Suppressor macrophage treated with lipopolysaccharide for 4 hours (primary cell): ENCODE measurements at regions not wholly inside any gene's neighbourhood (a gene's known extent, or its start where the extent isn't known, plus 50 kb on each side); places are given as distances from the start of the nearest gene placed in this dataset.
"Not testable (repeated sequence)": the region's sequence is repeated elsewhere in the genome, so short reads cannot be mapped to it uniquely, and the experiment has no call there.

Source experiments
- DNase-seq: peaks from one replicate; pipeline ENCODE4 v3.0.0-alpha.2; 2020

DNA sequence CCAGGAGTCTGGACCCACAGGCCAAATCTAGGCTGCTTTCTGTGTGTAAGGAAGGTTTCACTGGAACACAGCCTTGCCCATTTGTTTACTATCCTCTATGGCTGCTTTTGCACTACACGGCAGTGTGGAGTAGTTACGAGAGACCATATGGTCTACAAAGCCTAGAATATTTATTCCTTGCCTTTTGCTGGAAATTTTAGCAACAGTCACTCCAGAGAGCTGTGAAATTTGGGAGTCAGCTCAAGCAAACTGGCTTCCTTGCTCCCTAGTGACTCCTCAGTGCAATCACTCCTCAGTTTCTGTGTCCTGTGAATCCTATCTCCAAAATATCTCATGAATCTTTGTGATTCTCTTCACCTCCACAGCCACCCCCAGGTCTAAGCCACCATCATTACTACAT is 99.0 kb upstream of the CPEB2 start:
- DNase-seq: no peak

DNA sequence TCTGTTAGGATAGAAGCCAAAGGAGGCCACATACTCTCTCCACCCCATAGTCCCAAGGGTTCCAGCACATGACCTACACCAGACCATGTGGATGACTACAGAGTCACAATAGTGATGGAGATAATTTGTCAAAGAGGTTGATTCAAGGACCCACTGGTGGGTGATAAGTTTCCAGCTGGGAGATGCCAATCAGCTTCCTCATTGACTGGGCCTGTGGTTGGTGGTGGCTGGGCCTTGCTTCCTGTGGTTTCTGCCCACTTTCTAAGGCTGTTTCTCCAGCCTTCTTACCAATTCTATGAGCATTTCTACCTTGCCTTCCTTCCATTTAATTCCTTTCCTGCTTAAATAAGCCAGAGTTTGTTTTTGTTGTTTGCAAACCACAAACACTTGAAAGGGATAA is 95.5 kb upstream of the CPEB2 start:
- DNase-seq: no peak

DNA sequence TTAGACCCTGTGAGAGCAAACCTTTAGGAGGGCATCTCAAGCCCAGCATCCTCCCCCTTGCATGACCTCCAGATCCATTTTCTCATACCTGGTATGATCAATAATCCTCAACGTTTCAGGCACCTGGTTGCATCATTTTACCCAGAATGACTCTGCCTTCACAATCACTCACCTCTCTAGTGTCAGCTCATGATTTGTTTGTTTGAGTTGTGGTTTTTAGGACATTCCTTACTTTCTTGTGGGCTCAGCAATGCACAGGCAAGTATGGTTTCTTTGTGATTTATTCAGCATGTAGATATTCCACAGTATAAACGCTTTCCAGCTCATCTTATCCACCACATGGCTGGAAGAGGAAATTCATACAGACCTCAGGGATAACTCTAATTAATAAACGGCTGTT is 93.6 kb upstream of the CPEB2 start:
- DNase-seq: no peak

DNA sequence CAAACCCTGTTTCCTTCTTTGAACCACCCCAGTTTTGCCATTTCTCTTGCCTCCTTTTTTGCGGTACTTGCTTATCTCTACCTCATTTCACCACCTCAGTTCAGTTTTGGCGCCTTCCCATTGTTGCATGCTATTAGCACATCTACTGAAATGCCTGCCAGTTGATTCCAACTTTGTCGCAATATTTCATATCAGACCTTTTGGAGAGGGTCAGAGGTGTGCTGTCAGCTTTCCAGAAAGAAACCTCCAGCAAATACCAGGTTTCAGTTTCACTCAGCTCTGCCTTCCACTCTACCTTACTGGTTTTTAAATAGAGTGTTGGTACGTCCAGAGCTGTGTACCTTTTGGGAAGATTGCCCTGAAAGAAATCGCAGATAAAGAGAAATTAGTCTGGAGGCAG is 91.9 kb upstream of the CPEB2 start:
- DNase-seq: no peak

DNA sequence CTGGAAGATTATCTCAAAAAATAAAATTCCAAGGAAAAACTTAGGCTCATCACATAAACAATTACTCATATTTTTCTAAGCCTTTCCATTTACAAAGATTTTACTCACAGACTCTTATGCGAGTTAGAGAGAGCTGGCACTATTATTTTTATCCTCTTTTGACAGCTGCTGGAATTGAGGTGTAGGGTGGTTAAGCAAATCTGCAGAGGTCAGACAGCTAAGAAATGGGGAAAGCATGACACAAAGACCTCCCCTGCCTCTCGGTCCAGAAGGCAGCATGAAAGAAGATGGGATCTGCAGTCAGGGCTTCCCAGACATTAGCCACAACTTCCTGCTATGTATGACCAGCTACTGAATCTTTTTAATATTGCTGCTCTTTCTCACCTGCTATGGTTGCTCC is 89.9 kb upstream of the CPEB2 start:
- DNase-seq: no peak

DNA sequence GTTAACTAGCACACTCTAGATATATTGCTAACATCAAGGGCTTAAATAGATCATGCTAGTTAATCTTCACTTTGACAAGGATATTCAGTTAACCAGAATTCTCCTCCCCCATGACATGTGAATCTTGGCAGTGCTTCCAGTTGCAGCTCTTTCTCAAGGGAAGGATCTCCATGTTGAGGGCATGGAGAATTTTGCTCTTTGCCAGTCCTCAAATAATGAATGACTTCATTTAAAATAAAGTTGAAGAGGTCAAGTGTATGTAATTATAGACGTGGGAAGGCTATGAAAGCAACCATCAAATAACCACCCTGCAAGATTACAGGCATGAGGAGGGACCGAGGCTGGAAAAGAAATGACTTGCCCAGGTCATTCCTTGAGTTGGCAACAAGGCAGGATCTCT is 87.3 kb upstream of the CPEB2 start:
- no peak for DNase-seq

DNA sequence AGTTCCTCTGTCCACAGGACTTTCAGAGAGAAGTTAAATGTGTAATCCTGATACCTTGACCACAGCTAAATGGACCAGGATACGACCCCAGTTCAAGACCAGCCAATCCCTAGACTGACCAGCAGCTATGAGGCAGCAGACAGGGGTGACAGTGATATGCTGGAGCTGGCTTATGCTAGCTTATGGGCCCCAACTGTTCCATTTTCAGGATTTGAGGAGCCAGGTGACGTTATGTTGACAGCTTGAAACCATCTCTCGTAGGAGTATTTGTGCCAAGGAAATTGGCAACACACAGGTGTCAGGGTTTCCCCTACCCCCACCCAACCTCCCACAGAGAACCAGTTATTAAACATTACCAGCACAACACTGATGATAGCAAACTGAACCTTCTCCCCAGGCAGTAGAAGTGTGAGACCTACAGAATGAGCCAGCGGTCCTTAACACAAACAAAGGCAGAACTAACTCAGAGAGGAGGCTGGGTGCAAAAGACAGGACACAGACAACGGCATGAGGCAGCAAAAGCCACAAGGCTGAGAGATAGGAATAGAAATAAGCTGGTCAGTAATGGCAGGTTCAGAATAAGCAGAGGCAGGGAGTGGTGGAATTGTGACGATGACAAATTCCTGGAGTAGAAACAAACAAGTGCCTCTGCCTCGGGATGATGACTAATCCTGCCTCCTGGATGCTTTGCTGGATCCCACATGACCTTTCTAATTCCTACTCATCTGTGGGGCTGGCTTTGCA is 85.6 kb upstream of the CPEB2 start:
- no peak for DNase-seq

DNA sequence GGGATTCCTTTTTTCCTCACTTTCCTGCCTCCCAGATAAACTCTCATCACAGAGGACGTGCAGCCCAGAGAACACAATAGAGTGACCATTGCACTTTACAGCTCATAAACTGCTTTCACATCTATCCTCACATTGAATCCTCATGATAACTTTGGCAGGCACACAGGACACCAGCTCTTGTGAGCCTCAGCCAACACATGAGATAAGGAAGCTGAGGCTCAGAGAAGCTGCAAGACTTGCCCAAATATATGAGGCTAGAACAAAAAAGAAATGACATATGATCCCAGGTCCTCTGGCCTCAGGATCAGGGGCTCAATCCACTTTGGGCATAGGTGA is 85.0 kb upstream of the CPEB2 start:
- no peak for DNase-seq

DNA sequence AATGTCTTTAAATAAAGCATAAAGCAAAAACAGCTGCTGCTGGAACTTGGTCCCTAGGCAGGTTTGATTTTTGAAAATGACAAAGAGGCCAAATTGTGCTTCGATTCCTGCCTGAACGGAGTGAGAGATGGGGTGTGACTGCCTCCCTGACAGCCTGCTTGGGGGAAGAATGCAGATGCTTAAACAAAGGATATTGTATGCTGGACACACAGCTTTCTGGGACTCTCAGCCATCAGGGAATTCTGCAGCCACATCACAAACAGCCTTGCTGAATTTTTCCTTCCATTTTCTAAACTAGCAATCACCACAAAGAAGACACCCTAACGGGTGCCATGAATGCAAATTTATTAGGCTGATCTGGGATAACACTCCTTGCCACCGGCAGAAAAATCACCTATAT is 83.9 kb upstream of the CPEB2 start:
- no peak for DNase-seq

DNA sequence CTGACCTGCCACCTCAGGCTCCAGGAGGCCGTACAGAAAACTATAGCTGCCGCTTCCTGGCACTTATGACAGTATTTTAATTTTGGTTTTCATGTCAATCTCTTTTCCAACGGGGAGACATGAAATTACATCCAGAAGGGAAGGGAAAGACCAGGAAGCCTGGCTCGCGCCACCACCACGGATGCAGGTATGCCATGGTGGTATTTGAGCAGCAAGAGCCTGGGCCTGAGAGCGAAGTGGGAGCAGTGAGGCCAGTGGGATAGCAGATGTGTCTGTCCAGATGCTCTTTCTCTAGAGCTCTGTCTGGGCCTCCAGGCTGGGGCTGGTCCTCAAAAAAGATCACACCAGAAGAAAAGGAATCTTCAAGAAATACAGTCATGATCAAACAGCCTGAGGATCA is 82.5 kb upstream of the CPEB2 start:
- no peak for DNase-seq

DNA sequence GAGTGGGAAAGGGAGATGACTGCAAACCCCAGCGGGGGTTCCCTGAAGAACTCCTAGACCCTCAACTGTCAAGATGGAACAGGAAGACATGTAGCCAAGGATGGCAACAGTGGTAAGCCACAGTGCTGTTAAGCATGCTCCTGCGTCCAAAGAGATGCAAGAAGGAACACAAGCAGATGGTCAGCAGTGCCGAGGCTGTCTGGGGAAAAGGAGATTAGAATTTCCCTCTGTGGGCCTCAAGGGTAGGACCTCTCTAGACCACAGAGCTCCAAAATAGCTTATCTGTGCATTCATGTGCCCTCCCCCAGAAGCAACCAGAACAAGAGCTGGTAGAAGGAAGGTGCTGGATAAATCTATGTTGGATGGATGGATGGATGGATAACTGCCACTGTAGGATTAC is 82.0 kb upstream of the CPEB2 start:
- no peak for DNase-seq

DNA sequence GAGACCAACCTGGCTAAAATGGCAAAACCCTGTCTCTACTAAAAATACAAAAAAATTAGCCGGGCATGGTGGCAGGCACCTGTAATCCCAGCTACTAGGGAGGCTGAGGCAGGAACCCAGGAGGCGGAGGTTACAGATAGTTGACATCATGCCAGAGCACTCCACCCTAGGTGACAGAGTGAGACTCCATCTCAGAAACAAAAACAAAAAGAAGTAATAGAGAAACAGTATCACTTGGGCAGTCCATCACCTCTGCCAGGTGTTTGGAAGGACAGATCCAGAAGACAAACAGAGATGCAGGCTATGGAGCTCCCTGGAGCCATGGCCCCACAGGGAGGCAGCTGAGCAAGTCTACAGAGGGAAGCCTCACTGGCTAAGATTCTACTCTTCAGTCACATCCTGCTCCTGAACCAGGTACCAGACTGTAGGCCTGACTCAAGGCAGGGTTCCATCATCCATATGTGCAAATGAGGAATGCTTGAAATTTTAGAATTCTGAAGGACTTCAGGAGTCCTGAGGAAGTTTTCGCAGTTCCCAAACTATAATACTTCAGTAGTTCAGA is 81.4 kb upstream of the CPEB2 start:
- no peak for DNase-seq

DNA sequence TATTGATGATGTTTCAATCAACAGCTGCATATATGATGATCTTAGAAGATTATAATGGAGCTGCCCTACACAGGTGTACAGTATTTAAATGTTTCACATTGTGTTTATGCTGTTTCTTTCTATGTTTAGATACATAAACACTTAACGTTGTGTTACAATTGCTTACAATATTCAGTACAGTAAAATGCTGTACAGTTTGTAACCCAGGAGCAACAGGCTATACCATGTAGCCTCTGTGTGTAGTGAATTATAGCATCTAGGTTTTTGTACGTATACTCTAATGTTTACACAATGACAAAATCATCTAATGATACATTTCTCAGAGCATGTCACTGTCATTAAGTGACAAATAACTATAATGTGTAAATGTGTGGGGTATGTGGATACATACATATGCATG is 80.5 kb upstream of the CPEB2 start:
- DNase-seq: not testable (repeated sequence)

DNA sequence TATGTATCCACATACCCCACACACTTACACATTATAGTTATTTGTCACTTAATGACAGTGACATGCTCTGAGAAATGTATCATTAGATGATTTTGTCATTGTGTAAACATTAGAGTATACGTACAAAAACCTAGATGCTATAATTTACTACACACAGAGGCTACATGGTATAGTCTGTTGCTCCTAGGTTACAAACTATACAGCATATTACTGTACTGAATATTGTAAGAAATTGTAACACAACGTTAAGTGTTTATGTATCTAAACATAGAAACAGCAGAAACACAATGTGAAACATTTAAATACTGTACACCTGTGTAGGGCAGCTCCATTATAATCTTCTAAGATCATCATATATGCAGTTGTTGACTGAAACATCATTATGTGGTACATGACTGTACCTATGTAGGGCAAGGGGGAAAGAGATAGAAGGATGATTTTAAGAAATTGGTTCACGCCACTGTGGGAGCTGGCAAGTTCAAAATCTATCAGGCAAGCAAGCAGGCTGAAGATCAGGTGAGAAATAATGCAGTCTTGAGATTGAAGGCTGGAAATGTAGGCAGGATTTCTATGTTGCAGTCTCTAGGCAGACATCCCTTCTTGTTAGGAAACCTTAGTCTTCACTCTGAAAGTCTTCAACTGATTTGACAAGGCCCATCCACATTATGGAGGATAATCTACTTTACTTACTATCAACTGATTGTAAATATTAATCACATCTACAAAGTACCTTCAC is 78.0 kb upstream of the CPEB2 start:
- no peak for DNase-seq

DNA sequence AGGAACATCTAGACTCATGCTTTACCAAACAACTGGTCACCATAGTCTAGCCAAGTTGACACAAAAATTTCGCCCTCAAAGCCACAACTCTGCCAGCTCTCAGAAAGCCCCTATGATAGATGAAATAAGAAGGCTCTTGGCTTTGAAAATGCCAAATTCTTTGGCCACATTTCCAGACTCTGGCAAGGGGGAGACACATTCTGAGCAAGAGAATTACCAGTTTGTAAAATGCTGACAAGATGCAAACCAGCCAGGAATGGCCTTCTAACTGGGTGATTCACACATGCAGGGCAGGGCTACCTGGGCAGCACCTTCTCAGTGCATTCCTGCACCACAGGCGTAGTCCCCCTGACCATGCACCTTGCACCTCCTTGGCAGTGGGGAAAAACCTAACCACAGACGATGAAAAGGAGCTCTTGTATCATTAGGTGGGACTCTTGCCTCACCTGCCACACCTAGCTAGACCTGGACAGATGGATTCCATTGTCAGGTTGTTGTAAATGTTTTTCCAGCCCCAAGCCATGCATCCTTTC is 77.4 kb upstream of the CPEB2 start:
- no peak for DNase-seq

DNA sequence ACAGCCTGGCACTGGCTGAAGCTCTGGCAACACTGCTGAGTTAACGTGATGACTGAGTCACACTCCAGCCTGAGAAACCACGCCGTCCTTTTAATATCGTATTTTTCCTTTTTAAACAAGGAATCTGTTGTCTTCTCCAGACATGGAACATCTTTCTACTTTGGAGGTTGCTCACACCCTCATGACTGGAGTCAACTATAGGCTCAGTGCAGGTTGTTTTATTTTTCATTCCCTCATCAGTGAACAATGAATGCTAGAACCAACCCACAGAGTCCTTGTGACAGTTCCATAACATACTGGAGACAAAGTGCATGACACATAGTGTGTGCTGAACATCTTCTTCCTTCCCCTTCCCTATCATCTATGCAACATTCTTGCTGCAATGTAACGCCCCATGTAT is 76.8 kb upstream of the CPEB2 start:
- DNase-seq: peak; percentile 19

DNA sequence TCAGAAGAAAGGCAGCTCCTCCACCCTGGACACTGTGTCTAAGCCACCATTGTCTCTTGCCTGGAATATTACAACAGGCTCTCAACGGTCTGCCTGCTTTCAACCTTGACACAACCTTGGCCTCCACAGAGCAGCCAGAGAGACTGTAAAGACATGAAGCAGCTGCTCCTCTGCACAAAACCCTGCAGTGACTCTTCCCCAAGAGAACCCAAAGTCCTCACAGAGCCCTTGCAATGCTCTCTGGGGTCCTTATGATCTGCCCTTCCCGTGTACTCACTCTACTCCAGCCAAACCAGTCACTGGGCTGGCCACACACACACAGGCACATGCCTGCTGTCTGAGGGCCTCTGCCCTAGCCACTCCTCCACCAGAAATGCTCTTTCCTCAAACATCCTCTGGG is 75.9 kb upstream of the CPEB2 start:
- DNase-seq: no peak

DNA sequence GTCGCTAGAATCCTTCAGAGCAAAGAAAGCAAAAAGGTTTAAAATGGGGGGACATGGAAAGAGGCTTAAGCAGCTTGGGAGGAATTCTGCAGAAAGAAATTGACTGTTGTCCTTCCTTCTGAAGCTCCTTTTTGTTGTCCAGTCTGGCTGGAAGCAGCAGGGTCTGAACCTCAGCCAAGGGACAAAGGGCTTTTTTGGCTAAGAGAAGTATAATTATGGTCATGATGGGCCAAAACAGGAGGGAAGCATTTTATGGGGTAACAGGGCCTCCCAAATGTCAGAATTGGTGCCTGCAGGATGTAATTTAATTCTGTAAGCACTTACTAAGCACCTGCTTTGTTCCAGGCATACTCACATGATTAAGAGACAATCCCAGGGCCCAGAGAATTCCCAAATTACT is 74.2 kb upstream of the CPEB2 start:
- DNase-seq: no peak

DNA sequence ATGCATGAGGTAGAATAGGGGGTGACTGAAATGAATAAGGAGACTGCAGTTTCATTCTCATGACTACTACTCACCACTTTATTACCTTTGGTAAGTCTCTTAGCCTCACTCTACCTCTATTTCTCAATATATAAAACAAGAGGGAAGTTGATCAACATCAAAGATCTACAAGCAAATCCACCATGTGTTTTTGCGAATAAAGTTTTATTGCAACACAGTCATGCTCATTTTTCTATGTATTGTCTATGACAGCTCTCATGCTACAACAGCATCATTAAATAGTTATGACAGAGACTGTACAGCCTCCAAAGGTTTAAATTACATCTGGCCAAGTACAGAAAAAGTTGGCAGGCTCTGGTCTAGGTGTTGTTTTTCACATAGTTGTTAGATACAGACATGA is 72.6 kb upstream of the CPEB2 start:
- DNase-seq: no peak

DNA sequence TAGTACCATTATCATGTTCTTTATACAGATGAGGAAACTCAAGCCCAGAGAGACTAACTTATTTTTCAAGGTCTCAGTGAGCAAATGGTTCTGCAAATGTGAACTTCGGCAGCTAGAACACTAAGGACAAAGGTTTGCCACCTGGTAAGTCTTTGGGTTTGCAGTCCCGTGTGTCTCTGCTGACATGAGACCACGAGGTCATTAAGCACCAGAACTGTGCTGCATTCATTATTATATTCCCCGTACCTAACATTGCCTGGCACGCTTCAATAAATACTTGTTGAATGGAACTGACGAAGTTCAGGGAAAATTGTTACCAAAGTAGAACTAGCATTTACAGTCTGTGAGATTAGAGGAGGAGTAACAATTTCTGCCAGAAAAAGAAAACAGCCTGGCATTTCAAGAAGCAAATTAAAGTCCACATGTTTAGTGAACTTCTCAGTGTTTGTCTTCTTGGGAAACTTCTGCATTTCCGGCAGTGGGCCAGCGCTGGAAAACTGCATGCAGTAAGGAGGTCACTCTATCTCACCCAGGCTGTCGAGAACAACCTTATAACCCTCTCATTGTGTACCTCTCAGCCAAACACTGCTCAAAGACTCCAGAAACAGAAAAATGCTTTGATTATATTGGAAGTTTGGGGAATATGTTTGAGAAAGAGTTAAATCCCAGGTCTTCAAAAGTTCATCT is 67.4 kb upstream of the CPEB2 start:
- no peak for DNase-seq

DNA sequence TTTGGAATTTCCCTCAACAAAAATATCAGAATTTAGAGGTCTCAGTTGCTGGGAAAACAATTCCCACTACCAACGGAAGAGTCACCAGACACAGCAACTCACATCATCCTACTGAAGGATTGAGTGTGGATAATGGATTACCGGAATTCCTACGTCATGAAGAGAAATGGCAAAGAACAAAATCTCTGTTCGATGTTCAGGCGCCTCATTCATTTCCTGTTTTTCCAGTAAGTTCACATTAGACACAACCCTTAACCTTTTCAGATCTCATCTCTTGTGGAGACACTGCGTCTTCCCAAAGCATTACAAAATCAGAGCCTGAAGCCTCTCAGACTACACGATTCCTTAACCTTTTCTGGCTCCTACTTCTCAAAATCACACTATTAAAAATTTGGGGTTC is 58.5 kb upstream of the CPEB2 start:
- DNase-seq: no peak

DNA sequence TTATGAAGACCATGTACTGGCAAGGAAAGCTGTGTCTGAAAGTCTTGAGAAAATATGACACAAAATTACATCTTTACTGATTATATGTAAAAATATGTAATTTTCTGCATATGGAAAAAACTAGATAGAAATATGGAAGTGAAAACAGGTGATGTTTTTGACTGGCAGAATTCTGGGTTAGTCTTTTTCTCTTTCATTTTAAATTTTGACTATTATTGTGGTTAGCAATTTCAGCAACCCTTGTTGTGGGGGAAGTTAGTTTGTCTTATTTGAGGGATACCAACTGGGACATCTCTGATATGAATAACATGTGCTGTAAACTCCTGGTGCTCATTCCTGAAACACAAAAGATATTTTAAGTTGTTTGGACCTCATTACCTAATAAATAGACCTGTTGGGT is 49.9 kb upstream of the CPEB2 start:
- DNase-seq: no peak
